Endometrium (tissue), 2 donors: ENCODE measurements at regions not wholly inside any gene's neighbourhood (a gene's known extent, or its start where the extent isn't known, plus 50 kb on each side); places are given as distances from the start of the nearest gene placed in this dataset.
"Not testable (repeated sequence)": the region's sequence is repeated elsewhere in the genome, so short reads cannot be mapped to it uniquely, and the experiment has no call there.

Source experiments
- FAIRE-seq: peaks from 2 replicates; lab custom pipeline; 2012; peaks lifted over from hg19 to GRCh38; lab: Jason Lieb, UNC
- donor health status: control.
- donor health status: control.

- FAIRE-seq = no peak
Observed at GRCh38 chr6:11326116-11326515, 93.6 kb upstream of the NEDD9 start.

GRCh38 chr6:11324453-11325015 is 92.1 kb upstream of the NEDD9 start:
- no peak for FAIRE-seq

- no peak for FAIRE-seq
Observed at GRCh38 chr6:11323666-11324452, 91.4 kb upstream of the NEDD9 start.

- FAIRE-seq = no peak
Observed at GRCh38 chr6:11322252-11322885, 89.9 kb upstream of the NEDD9 start.

- FAIRE-seq = no peak
Observed at GRCh38 chr6:11320914-11321597, 88.6 kb upstream of the NEDD9 start.

- no peak for FAIRE-seq
Observed at GRCh38 chr6:11318835-11319813, 86.7 kb upstream of the NEDD9 start.

GRCh38 chr6:11317885-11318771 is 85.7 kb upstream of the NEDD9 start:
- no peak for FAIRE-seq

- FAIRE-seq = no peak
Observed at GRCh38 chr6:11315743-11316437, 83.4 kb upstream of the NEDD9 start.

- FAIRE-seq = no peak
Observed at GRCh38 chr6:11313207-11313606, 80.7 kb upstream of the NEDD9 start.

GRCh38 chr6:11311970-11312369 is 79.5 kb upstream of the NEDD9 start:
- FAIRE-seq = no peak

GRCh38 chr6:11309947-11310665 is 77.6 kb upstream of the NEDD9 start:
- no peak for FAIRE-seq

- no peak for FAIRE-seq
Observed at GRCh38 chr6:11307226-11307625, 74.8 kb upstream of the NEDD9 start.

- no peak for FAIRE-seq
Observed at GRCh38 chr6:11304946-11305345, 72.5 kb upstream of the NEDD9 start.

- FAIRE-seq = not testable (repeated sequence)
Observed at GRCh38 chr6:11299876-11300428, 67.5 kb upstream of the NEDD9 start.

- FAIRE-seq = not testable (repeated sequence)
Observed at GRCh38 chr6:11299421-11299784, 66.9 kb upstream of the NEDD9 start.

GRCh38 chr6:11298651-11299420 is 66.4 kb upstream of the NEDD9 start:
- FAIRE-seq = no peak

- no peak for FAIRE-seq
Observed at GRCh38 chr6:11297376-11297729, 64.9 kb upstream of the NEDD9 start.
